ENCODE measurements at regions not wholly inside any gene's neighbourhood (a gene's known extent, or its start where the extent isn't known, plus 50 kb on each side); places are given as distances from the start of the nearest gene placed in this dataset.

- Histone ChIP-seq H3K4me3 (ENCODE audit: insufficient read depth, low read length) (no peak overlapping the region), H3K27ac (ENCODE audit: low read depth, low read length) (no peak overlapping the region), H3K4me1 (ENCODE audit: insufficient read depth, low read length) (no peaks in the 10 kb centered on the region), H3K36me3 (ENCODE audit: insufficient read depth, low read length) (no peaks in the 10 kb centered on the region), H3K27me3 (ENCODE audit: insufficient read depth, low read length) (no peaks in the 10 kb centered on the region), H2AFZ (ENCODE audit: low read length) (no peak overlapping the region), H3K4me2 (ENCODE audit: insufficient read depth, low read length) (no peak overlapping the region), H3K9me3 (ENCODE audit: low read depth, low read length) (no peaks in the 10 kb centered on the region), H4K20me1 (ENCODE audit: insufficient read depth, low read length) (no peaks in the 10 kb centered on the region), H3K79me2 (ENCODE audit: insufficient read depth, low read length) (no peaks in the 10 kb centered on the region)
- DNase-seq (ENCODE audit: insufficient read length, low spot score, missing footprints) = no peak
- TF ChIP-seq CTCF (IDR thresholded peaks at IDR 0.05; ENCODE audit: extremely low read depth, low read depth, low read length) = no peak
Observed at GRCh38 chr4:147017081-147017480, 71.4 kb upstream of the TTC29 start.

GRCh38 chr4:147019091-147019490 lies 73.4 kb upstream of the TTC29 start:
- H3K4me3 ChIP-seq (ENCODE audit: insufficient read depth, low read length) = no peak overlapping the region
- no peaks in the 10 kb centered on the region for H3K79me2 ChIP-seq (ENCODE audit: insufficient read depth, low read length)
- H3K27me3 ChIP-seq (ENCODE audit: insufficient read depth, low read length) = no peaks in the 10 kb centered on the region
- H3K4me1 ChIP-seq (ENCODE audit: insufficient read depth, low read length) = no peaks in the 10 kb centered on the region
- no peak overlapping the region for H2AFZ ChIP-seq (ENCODE audit: low read length)
- no peaks in the 10 kb centered on the region for H3K36me3 ChIP-seq (ENCODE audit: insufficient read depth, low read length)
- peak; percentile 69 for TF ChIP-seq CTCF (IDR thresholded peaks at IDR 0.05; ENCODE audit: extremely low read depth, low read depth, low read length)
- no peaks in the 10 kb centered on the region for H3K9me3 ChIP-seq (ENCODE audit: low read depth, low read length)
- H3K4me2 ChIP-seq (ENCODE audit: insufficient read depth, low read length) = no peak overlapping the region
- peak; percentile 31 for DNase-seq (ENCODE audit: insufficient read length, low spot score, missing footprints)
- H3K27ac ChIP-seq (ENCODE audit: low read depth, low read length) = no peak overlapping the region
- no peaks in the 10 kb centered on the region for H4K20me1 ChIP-seq (ENCODE audit: insufficient read depth, low read length)

GRCh38 chr4:147020456-147020855 lies 74.8 kb upstream of the TTC29 start:
- no peak overlapping the region for H3K27ac ChIP-seq (ENCODE audit: low read depth, low read length)
- no peaks in the 10 kb centered on the region for H3K9me3 ChIP-seq (ENCODE audit: low read depth, low read length)
- no peaks in the 10 kb centered on the region for H3K4me1 ChIP-seq (ENCODE audit: insufficient read depth, low read length)
- DNase-seq (ENCODE audit: insufficient read length, low spot score, missing footprints) = no peak
- H3K4me3 ChIP-seq (ENCODE audit: insufficient read depth, low read length) = no peak overlapping the region
- no peak for TF ChIP-seq CTCF (IDR thresholded peaks at IDR 0.05; ENCODE audit: extremely low read depth, low read depth, low read length)
- no peak overlapping the region for H3K4me2 ChIP-seq (ENCODE audit: insufficient read depth, low read length)
- no peak overlapping the region for H2AFZ ChIP-seq (ENCODE audit: low read length)
- no peaks in the 10 kb centered on the region for H4K20me1 ChIP-seq (ENCODE audit: insufficient read depth, low read length)
- H3K79me2 ChIP-seq (ENCODE audit: insufficient read depth, low read length) = no peaks in the 10 kb centered on the region
- no peaks in the 10 kb centered on the region for H3K36me3 ChIP-seq (ENCODE audit: insufficient read depth, low read length)
- H3K27me3 ChIP-seq (ENCODE audit: insufficient read depth, low read length) = no peaks in the 10 kb centered on the region

- H2AFZ ChIP-seq (ENCODE audit: low read length) = no peak overlapping the region
- H3K79me2 ChIP-seq (ENCODE audit: insufficient read depth, low read length) = no peaks in the 10 kb centered on the region
- no peaks in the 10 kb centered on the region for H3K36me3 ChIP-seq (ENCODE audit: insufficient read depth, low read length)
- no peak for TF ChIP-seq CTCF (IDR thresholded peaks at IDR 0.05; ENCODE audit: extremely low read depth, low read depth, low read length)
- H3K27me3 ChIP-seq (ENCODE audit: insufficient read depth, low read length) = no peaks in the 10 kb centered on the region
- no peak overlapping the region for H3K4me2 ChIP-seq (ENCODE audit: insufficient read depth, low read length)
- H3K27ac ChIP-seq (ENCODE audit: low read depth, low read length) = no peak overlapping the region
- no peak for DNase-seq (ENCODE audit: insufficient read length, low spot score, missing footprints)
- H3K4me3 ChIP-seq (ENCODE audit: insufficient read depth, low read length) = no peak overlapping the region
- H3K9me3 ChIP-seq (ENCODE audit: low read depth, low read length) = no peaks in the 10 kb centered on the region
- H4K20me1 ChIP-seq (ENCODE audit: insufficient read depth, low read length) = no peaks in the 10 kb centered on the region
- no peaks in the 10 kb centered on the region for H3K4me1 ChIP-seq (ENCODE audit: insufficient read depth, low read length)
Observed at GRCh38 chr4:147025042-147025441, 79.4 kb upstream of the TTC29 start.
